IMR-90 (cell line): ENCODE measurements at regions not wholly inside any gene's neighbourhood (a gene's known extent, or its start where the extent isn't known, plus 50 kb on each side); places are given as distances from the start of the nearest gene placed in this dataset.

Experiments used
- ATAC-seq: fragments of 200-7000 bp; cut with Tn5 transposase; 2 replicates; pipeline ENCODE4 v1.9.1; 2020; ENCODE audit warnings: low read depth, mild to moderate bottlenecking, moderate library complexity
- BruUV-seq: library from RNA; stranded (reverse); fragments of 400-500 nt; replicated peaks from 2 replicates; lab custom pipeline; 2021; lab: Mats Ljungman, UMichigan
- CTCF ChIA-PET: fragments of 300-600 bp; formaldehyde crosslinking; extraction: SDS; loops from one replicate; lab custom pipeline; 2021; ENCODE audit warnings: antibody characterized with exemption; lab: Yijun Ruan, JAX
- POLR2A ChIA-PET: fragments of 300-600 bp; sonication (Branson Sonifier 250); formaldehyde crosslinking; loops from one replicate; lab custom pipeline; 2022; ENCODE audit warnings: antibody characterized with exemption; ENCODE audit not compliant: unreplicated experiment; lab: Charles Lee
- DNase-seq: peaks from one replicate; pipeline ENCODE4 v3.0.0; 2013
- H2AFZ ChIP-seq: replicated peaks from 2 replicates; pipeline ENCODE3; 2013; ENCODE audit warnings: low read length, mild to moderate bottlenecking; ENCODE audit not compliant: poor library complexity
- H2AK5ac ChIP-seq: 2 replicates; pipeline ENCODE4 v1.6.1; 2013; ENCODE audit warnings: low read depth, low read length, inconsistent platforms
- H2AK9ac ChIP-seq: replicated peaks from 2 replicates; pipeline ENCODE3; 2013; ENCODE audit warnings: mild to moderate bottlenecking, low read depth, low read length, moderate library complexity; ENCODE audit not compliant: poor library complexity
- H2BK120ac ChIP-seq: 2 replicates; pipeline ENCODE4 v1.6.1; 2013; ENCODE audit warnings: low read depth, low read length, inconsistent platforms
- H2BK15ac ChIP-seq: 3 replicates; pipeline ENCODE4 v1.6.1; 2013; ENCODE audit warnings: low read depth, low read length, inconsistent platforms
- H2BK20ac ChIP-seq: 2 replicates; pipeline ENCODE4 v1.6.1; 2013; ENCODE audit warnings: low read depth, mild to moderate bottlenecking, inconsistent platforms, low read length, moderate library complexity
- H2BK5ac ChIP-seq: 2 replicates; pipeline ENCODE4 v1.6.1; 2013; ENCODE audit warnings: mild to moderate bottlenecking, low read depth, low read length, inconsistent platforms; ENCODE audit not compliant: poor library complexity, severe bottlenecking
- H3K14ac ChIP-seq: replicated peaks from 2 replicates; pipeline ENCODE4 v1.6.1; 2013; ENCODE audit warnings: low read depth, low read length, inconsistent platforms
- H3K18ac ChIP-seq: 2 replicates; pipeline ENCODE4 v1.6.1; 2013; ENCODE audit warnings: low read depth, low read length, control low read depth
- H3K23ac ChIP-seq: 2 replicates; pipeline ENCODE4 v1.6.1; 2013; ENCODE audit warnings: low read depth, low read length, inconsistent platforms
- H3K27ac ChIP-seq: 2 replicates; pipeline ENCODE4 v1.5.1; 2013; ENCODE audit warnings: mild to moderate bottlenecking, control low read depth, low read length; ENCODE audit not compliant: insufficient read depth
- H3K27me3 ChIP-seq: 2 replicates; pipeline ENCODE4 v1.6.1; 2013; ENCODE audit warnings: low read length; ENCODE audit not compliant: control insufficient read depth, insufficient read depth
- H3K36me3 ChIP-seq: 2 replicates; pipeline ENCODE4 v1.6.1; 2013; ENCODE audit warnings: low read length, mixed read lengths; ENCODE audit not compliant: control insufficient read depth, insufficient read depth
- H3K4ac ChIP-seq: 2 replicates; pipeline ENCODE4 v1.6.1; 2013; ENCODE audit warnings: low read depth, low read length, inconsistent platforms
- H3K4me1 ChIP-seq: 2 replicates; pipeline ENCODE4 v1.6.1; 2013; ENCODE audit warnings: low read length, mixed read lengths; ENCODE audit not compliant: control insufficient read depth, insufficient read depth
- H3K4me2 ChIP-seq: 2 replicates; pipeline ENCODE4 v1.6.1; 2013; ENCODE audit warnings: low read depth, mild to moderate bottlenecking, control low read depth, low read length, moderate library complexity
- H3K4me3 ChIP-seq: 2 replicates; pipeline ENCODE4 v1.5.1; 2013; ENCODE audit warnings: low read depth, mild to moderate bottlenecking, control low read depth, low read length, moderate library complexity; ENCODE audit not compliant: insufficient read depth
- H3K56ac ChIP-seq: 2 replicates; pipeline ENCODE4 v1.6.1; 2013; ENCODE audit warnings: low read length, inconsistent platforms; ENCODE audit not compliant: insufficient read depth; ENCODE audit errors: extremely low read depth
- H3K79me1 ChIP-seq, 2 experiments: 2 replicates each; pipeline ENCODE4 v1.6.1; 2013; ENCODE audit warnings: low read length in 2 of 2, inconsistent platforms in 1 of 2, low read depth in 1 of 2
- H3K9ac ChIP-seq: 2 replicates; pipeline ENCODE4 v1.6.1; 2013; ENCODE audit warnings: low read depth, low read length, control low read depth
- H3K9me1 ChIP-seq: 2 replicates; pipeline ENCODE4 v1.6.1; 2013; ENCODE audit warnings: low read length, inconsistent platforms; ENCODE audit not compliant: insufficient read depth
- H3K9me3 ChIP-seq: 2 replicates; pipeline ENCODE4 v1.6.1; 2013; ENCODE audit warnings: low read length; ENCODE audit not compliant: control insufficient read depth, insufficient read depth
- H4K20me1 ChIP-seq: 2 replicates; pipeline ENCODE4 v1.6.1; 2013; ENCODE audit warnings: low read length, inconsistent platforms; ENCODE audit not compliant: insufficient read depth
- H4K5ac ChIP-seq: 2 replicates; pipeline ENCODE4 v1.6.1; 2013; ENCODE audit warnings: mild to moderate bottlenecking, low read depth, low read length, control low read depth
- H4K8ac ChIP-seq, 2 experiments: 2 replicates each; pipeline ENCODE4 v1.6.1; 2013; ENCODE audit warnings: low read depth in 2 of 2, low read length in 2 of 2, control low read depth in 1 of 2, inconsistent platforms in 1 of 2
- H4K91ac ChIP-seq: 2 replicates; pipeline ENCODE4 v1.6.1; 2013; ENCODE audit warnings: low read depth, low read length, inconsistent platforms; ENCODE audit not compliant: insufficient read depth
- FOS ChIP-seq: fragments of 150-350 bp; IDR thresholded peaks from 2 replicates; pipeline ENCODE4 v1.6.1; 2016; ENCODE audit warnings: low read depth, low read length
- RCOR1 ChIP-seq: IDR thresholded peaks from 2 replicates; pipeline ENCODE4 v1.6.1; 2012; ENCODE audit warnings: mild to moderate bottlenecking, low read length, improper control_type of control experiment; ENCODE audit not compliant: insufficient replicate concordance
- RFX5 ChIP-seq: IDR thresholded peaks from 2 replicates; pipeline ENCODE4 v1.8.0; 2012; ENCODE audit warnings: low read depth, mild to moderate bottlenecking, low read length, moderate library complexity
- WGBS, 2 experiments: methylation state at CpG; one replicate each; pipeline versions ENCODE4 v1.1.5 to v1.1.7; 2013; ENCODE audit warnings: missing lambda C conversion rate in 2 of 2; ENCODE audit not compliant: insufficient read length in 1 of 2; ENCODE audit errors: extremely low coverage in 2 of 2; 5-methylcytosine and 5-hydroxymethylcytosine counted together
- dilution Hi-C: fragments of 300-500 bp; cut with HindIII; formaldehyde crosslinking; loops from one replicate; pipeline ENCODE4 v1.14.3; 2018; ENCODE audit warnings: low sequenced_read_pairs; ENCODE audit not compliant: unreplicated experiment
- in situ Hi-C: fragments of 300-500 bp; cut with MboI; formaldehyde crosslinking; loops from 3 replicates; pipeline ENCODE4 v1.14.3; 2019; ENCODE audit warnings: low sequenced_read_pairs, inconsistent platforms, mixed read lengths
- intact Hi-C: fragments of 100-400 bp; cut with micrococcal nuclease; formaldehyde crosslinking; loops from 2 replicates; pipeline ENCODE4 v1.10.0; 2022

- CTCF ChIA-PET: no interaction called here
- no CpG with 5 or more reads among the region's 1 CpG for WGBS, 2 experiments
Measured at GRCh38 chr1:212528501-212528900, 80.1 kb upstream of the ATF3 start.

More at GRCh38 chr1:212528501-212528900, 80.1 kb upstream of the ATF3 start:
- in situ Hi-C loops: no loop called here
- H3K79me1 ChIP-seq: no peaks in the 10 kb centered on the region
- no peak overlapping the region for H3K23ac ChIP-seq
- H3K27ac ChIP-seq: no peak overlapping the region
- H4K8ac ChIP-seq: no peak overlapping the region
- H2AK9ac ChIP-seq: no peak overlapping the region
- no peak overlapping the region for H3K4me3 ChIP-seq
- H3K4ac ChIP-seq: no peak overlapping the region
- no peak overlapping the region for H4K5ac ChIP-seq
- H2BK15ac ChIP-seq: no peak overlapping the region
- H4K91ac ChIP-seq: no peak overlapping the region
- no peaks in the 10 kb centered on the region for H3K9me3 ChIP-seq
- H3K4me2 ChIP-seq: no peak overlapping the region
- H4K20me1 ChIP-seq: no peaks in the 10 kb centered on the region
- H3K9ac ChIP-seq: no peak overlapping the region
- intact Hi-C loops: no loop called here
- H2BK5ac ChIP-seq: no peak overlapping the region
- no peak overlapping the region for H3K18ac ChIP-seq
- H2AK5ac ChIP-seq: no peak overlapping the region
- H3K27me3 ChIP-seq: peaks cover 21% of the 10 kb centered on the region
- no TSS peak for BruUV-seq
- no peak for DNase-seq
- dilution Hi-C loops: no loop called here
- H3K9me1 ChIP-seq: no peaks in the 10 kb centered on the region
- H2BK120ac ChIP-seq: no peak overlapping the region
- no peaks in the 10 kb centered on the region for H3K36me3 ChIP-seq
- no peak for ATAC-seq
- H3K56ac ChIP-seq: no peak overlapping the region
- no peaks in the 10 kb centered on the region for H3K4me1 ChIP-seq
- POLR2A ChIA-PET: no interaction called here
- TF ChIP-seq RCOR1: no peak
- no peak for TF ChIP-seq RFX5
- no peak for TF ChIP-seq FOS
- no peak overlapping the region for H2AFZ ChIP-seq
- no peak overlapping the region for H3K14ac ChIP-seq
- no peak overlapping the region for H2BK20ac ChIP-seq
